HEK293 (cell line): ENCODE measurements at regions not wholly inside any gene's neighbourhood (a gene's known extent, or its start where the extent isn't known, plus 50 kb on each side); places are given as distances from the start of the nearest gene placed in this dataset.

Source experiments
- CTCF ChIA-PET: fragments of 350-600 bp; formaldehyde crosslinking; extraction: SDS; loops from one replicate; lab custom pipeline; 2021; ENCODE audit warnings: antibody characterized with exemption; lab: Yijun Ruan, JAX
- POLR2A ChIA-PET: fragments of 300-600 bp; formaldehyde crosslinking; extraction: SDS; loops from one replicate; lab custom pipeline; 2020; ENCODE audit warnings: antibody characterized with exemption, inconsistent platforms; lab: Yijun Ruan, JAX
- H3K27ac ChIP-seq: fragments of 200-500 bp; sonication (Bioruptor generic); 2 replicates; pipeline ENCODE4 v1.5.1; 2014; ENCODE audit warnings: low read depth, low read length, control low read depth, inconsistent platforms; ENCODE audit errors: extremely low read depth
- H3K36me3 ChIP-seq, 2 experiments: fragments of 200-500 bp in 1 of 2; sonication (Bioruptor generic) in 1 of 2; 1 replicate in 1 of 2; 2 replicates in 1 of 2; pipeline ENCODE4 v1.5.1; 2014 to 2017; ENCODE audit warnings: inconsistent platforms in 2 of 2, low read length in 2 of 2; ENCODE audit not compliant: control insufficient read depth in 2 of 2, insufficient read depth in 1 of 2
- H3K4me1 ChIP-seq: fragments of 200-500 bp; sonication (Bioruptor generic); 2 replicates; pipeline ENCODE4 v1.5.1; 2014; ENCODE audit warnings: mild to moderate bottlenecking, low read length, inconsistent platforms; ENCODE audit not compliant: control insufficient read depth, insufficient read depth
- H3K4me3 ChIP-seq: 2 replicates; pipeline ENCODE4 v1.5.1; 2011; ENCODE audit warnings: low read depth, mild to moderate bottlenecking, control low read depth, low read length, moderate library complexity
- H3K9me3 ChIP-seq: fragments of 200-500 bp; sonication (Bioruptor generic); 2 replicates; pipeline ENCODE4 v1.5.1; 2014; ENCODE audit warnings: low read depth, low read length, inconsistent platforms; ENCODE audit not compliant: control insufficient read depth, insufficient read depth
- GLI2 ChIP-seq: fragments of 450-650 bp; formaldehyde crosslinking; IDR thresholded peaks from 2 replicates; pipeline ENCODE4; 2017; ENCODE audit warnings: missing biosample characterization, missing genetic modification characterization, low read depth, borderline replicate concordance
- HOXC10 ChIP-seq: sonication (generic); formaldehyde crosslinking; IDR thresholded peaks from 2 replicates; pipeline ENCODE4 v1.8.1; 2023; ENCODE audit warnings: mild to moderate bottlenecking, missing genetic modification reagents
- IKZF3 ChIP-seq: fragments of 450-650 bp; IDR thresholded peaks from 2 replicates; pipeline ENCODE4 v1.5.0; 2018; ENCODE audit warnings: missing biosample characterization, mild to moderate bottlenecking, missing genetic modification characterization, moderate library complexity
- PRDM1 ChIP-seq: fragments of 450-650 bp; formaldehyde crosslinking; IDR thresholded peaks from 2 replicates; pipeline ENCODE4; 2016; ENCODE audit warnings: missing biosample characterization, missing genetic modification characterization
- SALL2 ChIP-seq: fragments of 450-650 bp; formaldehyde crosslinking; IDR thresholded peaks from 2 replicates; pipeline ENCODE4 v1.5.0; 2017; ENCODE audit warnings: missing biosample characterization, mild to moderate bottlenecking, missing genetic modification characterization, borderline replicate concordance
- SCRT1 ChIP-seq: fragments of 450-650 bp; formaldehyde crosslinking; IDR thresholded peaks from 2 replicates; pipeline ENCODE4 v1.5.1; 2016; ENCODE audit warnings: missing biosample characterization, missing genetic modification characterization, borderline replicate concordance
- TCF7L2 ChIP-seq: IDR thresholded peaks from 2 replicates; pipeline ENCODE4 v1.6.1; 2011; ENCODE audit warnings: low read depth, mild to moderate bottlenecking, inconsistent platforms, low read length, moderate library complexity, borderline replicate concordance
- ZBTB10 ChIP-seq: fragments of 450-650 bp; formaldehyde crosslinking; IDR thresholded peaks from 2 replicates; pipeline ENCODE4 v1.5.1; 2016; ENCODE audit warnings: missing biosample characterization, missing genetic modification characterization
- ZBTB21 ChIP-seq: fragments of 450-650 bp; formaldehyde crosslinking; IDR thresholded peaks from 2 replicates; pipeline ENCODE4 v1.5.1; 2017; ENCODE audit warnings: missing biosample characterization, missing genetic modification characterization
- ZBTB44 ChIP-seq: fragments of 450-650 bp; IDR thresholded peaks from 2 replicates; pipeline ENCODE4 v1.5.1; 2018; ENCODE audit warnings: missing biosample characterization, mild to moderate bottlenecking, missing genetic modification characterization
- ZEB2 ChIP-seq: fragments of 450-650 bp; formaldehyde crosslinking; IDR thresholded peaks from 2 replicates; pipeline ENCODE4 v1.5.1; 2016; ENCODE audit warnings: missing biosample characterization, missing genetic modification characterization
- ZFHX2 ChIP-seq: fragments of 450-650 bp; formaldehyde crosslinking; conservative IDR thresholded peaks from 2 replicates; pipeline ENCODE4 v1.5.1; 2016; ENCODE audit warnings: missing biosample characterization, missing genetic modification characterization
- ZNF221 ChIP-seq: fragments of 450-650 bp; formaldehyde crosslinking; IDR thresholded peaks from 2 replicates; pipeline ENCODE4 v1.5.1; 2017; ENCODE audit warnings: missing biosample characterization, missing genetic modification characterization, borderline replicate concordance
- ZNF23 ChIP-seq: fragments of 450-650 bp; formaldehyde crosslinking; IDR thresholded peaks from 2 replicates; pipeline ENCODE4 v1.5.1; 2016; ENCODE audit warnings: missing biosample characterization, missing genetic modification characterization, borderline replicate concordance
- ZNF239 ChIP-seq: fragments of 450-650 bp; formaldehyde crosslinking; IDR thresholded peaks from 2 replicates; pipeline ENCODE4 v1.5.1; 2016; ENCODE audit warnings: missing biosample characterization, missing genetic modification characterization
- ZNF248 ChIP-seq: fragments of 450-650 bp; formaldehyde crosslinking; IDR thresholded peaks from 2 replicates; pipeline ENCODE4 v1.5.1; 2017; ENCODE audit warnings: missing biosample characterization, missing genetic modification characterization
- ZNF366 ChIP-seq: fragments of 450-650 bp; formaldehyde crosslinking; conservative IDR thresholded peaks from 2 replicates; pipeline ENCODE4 v1.5.1; 2016; ENCODE audit warnings: missing biosample characterization, missing genetic modification characterization
- ZNF571 ChIP-seq: fragments of 450-650 bp; formaldehyde crosslinking; IDR thresholded peaks from 2 replicates; pipeline ENCODE4 v1.5.0; 2017; ENCODE audit warnings: missing biosample characterization, missing genetic modification characterization
- ZNF624 ChIP-seq: fragments of 450-650 bp; formaldehyde crosslinking; IDR thresholded peaks from 2 replicates; pipeline ENCODE4 v1.5.1; 2017; ENCODE audit warnings: missing biosample characterization, missing genetic modification characterization
- ZNF629 ChIP-seq: fragments of 450-650 bp; formaldehyde crosslinking; IDR thresholded peaks from 2 replicates; pipeline ENCODE4 v1.5.1; 2017; ENCODE audit warnings: missing biosample characterization, missing genetic modification characterization
- ZNF654 ChIP-seq: fragments of 450-650 bp; formaldehyde crosslinking; IDR thresholded peaks from 2 replicates; pipeline ENCODE4 v1.5.1; 2016; ENCODE audit warnings: low read depth, missing biosample characterization, missing genetic modification characterization
- ZNF776 ChIP-seq: fragments of 450-650 bp; formaldehyde crosslinking; IDR thresholded peaks from 2 replicates; pipeline ENCODE4 v1.5.0; 2017; ENCODE audit warnings: missing biosample characterization, missing genetic modification characterization, borderline replicate concordance
- ZNF791 ChIP-seq: fragments of 450-650 bp; formaldehyde crosslinking; IDR thresholded peaks from 2 replicates; pipeline ENCODE4 v1.5.1; 2016; ENCODE audit warnings: missing biosample characterization, missing genetic modification characterization
- TF ChIP-seq, protein P1 (sequence below): fragments of 450-650 bp; formaldehyde crosslinking; IDR thresholded peaks from 2 replicates; pipeline ENCODE4 v1.5.1; 2017; ENCODE audit warnings: missing biosample characterization, missing genetic modification characterization

GRCh38 chr5:148763996-148764395 is 62.4 kb upstream of the ADRB2 start:
- CTCF ChIA-PET: no interaction called here
- TF ChIP-seq SALL2: no peak
- TF ChIP-seq IKZF3 (tag by site-specific recombination): no peak
- no peak for TF ChIP-seq GLI2 (tag by site-specific recombination)
- no peak for TF ChIP-seq ZEB2 (tag by site-specific recombination)
- no peak for TF ChIP-seq ZNF624 (tag by site-specific recombination)
- no peak for TF ChIP-seq ZNF239 (tag by site-specific recombination)
- TF ChIP-seq ZNF248 (tag by site-specific recombination): no peak
- TF ChIP-seq ZFHX2: no peak
- TF ChIP-seq, protein P1, sequence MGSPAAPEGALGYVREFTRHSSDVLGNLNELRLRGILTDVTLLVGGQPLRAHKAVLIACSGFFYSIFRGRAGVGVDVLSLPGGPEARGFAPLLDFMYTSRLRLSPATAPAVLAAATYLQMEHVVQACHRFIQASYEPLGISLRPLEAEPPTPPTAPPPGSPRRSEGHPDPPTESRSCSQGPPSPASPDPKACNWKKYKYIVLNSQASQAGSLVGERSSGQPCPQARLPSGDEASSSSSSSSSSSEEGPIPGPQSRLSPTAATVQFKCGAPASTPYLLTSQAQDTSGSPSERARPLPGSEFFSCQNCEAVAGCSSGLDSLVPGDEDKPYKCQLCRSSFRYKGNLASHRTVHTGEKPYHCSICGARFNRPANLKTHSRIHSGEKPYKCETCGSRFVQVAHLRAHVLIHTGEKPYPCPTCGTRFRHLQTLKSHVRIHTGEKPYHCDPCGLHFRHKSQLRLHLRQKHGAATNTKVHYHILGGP (tag by site-specific recombination): no peak
- TF ChIP-seq ZNF654: no peak
- no peak for TF ChIP-seq HOXC10
- no peaks in the 10 kb centered on the region for H3K9me3 ChIP-seq
- no peaks in the 10 kb centered on the region for H3K4me1 ChIP-seq
- no peak overlapping the region for H3K27ac ChIP-seq
- no peaks in the 10 kb centered on the region for H3K36me3 ChIP-seq
- H3K4me3 ChIP-seq: no peak overlapping the region
- POLR2A ChIA-PET: no interaction called here

- Histone ChIP-seq H3K4me3 (no peak overlapping the region), H3K9me3 (no peaks in the 10 kb centered on the region), H3K4me1 (no peaks in the 10 kb centered on the region), H3K27ac (no peak overlapping the region), H3K36me3 (no peaks in the 10 kb centered on the region)
- CTCF ChIA-PET: interaction anchor here (0.6 kb wide), 1 partner anchor 193 kb away, joined by 3 read pairs; no protein-coding TSS in a partner anchor
- POLR2A ChIA-PET: no interaction called here
- TF ChIP-seq ZNF366 (tag by site-specific recombination): peak; percentile 79
- TF ChIP-seq PRDM1 (tag by site-specific recombination): peak; percentile 97
- TF ChIP-seq ZBTB21 (tag by site-specific recombination): no peak
- no peak for TF ChIP-seq ZNF248 (tag by site-specific recombination)
These were observed 61.4 kb upstream of the ADRB2 start for GRCh38 chr5:148765061-148765460.

DNA sequence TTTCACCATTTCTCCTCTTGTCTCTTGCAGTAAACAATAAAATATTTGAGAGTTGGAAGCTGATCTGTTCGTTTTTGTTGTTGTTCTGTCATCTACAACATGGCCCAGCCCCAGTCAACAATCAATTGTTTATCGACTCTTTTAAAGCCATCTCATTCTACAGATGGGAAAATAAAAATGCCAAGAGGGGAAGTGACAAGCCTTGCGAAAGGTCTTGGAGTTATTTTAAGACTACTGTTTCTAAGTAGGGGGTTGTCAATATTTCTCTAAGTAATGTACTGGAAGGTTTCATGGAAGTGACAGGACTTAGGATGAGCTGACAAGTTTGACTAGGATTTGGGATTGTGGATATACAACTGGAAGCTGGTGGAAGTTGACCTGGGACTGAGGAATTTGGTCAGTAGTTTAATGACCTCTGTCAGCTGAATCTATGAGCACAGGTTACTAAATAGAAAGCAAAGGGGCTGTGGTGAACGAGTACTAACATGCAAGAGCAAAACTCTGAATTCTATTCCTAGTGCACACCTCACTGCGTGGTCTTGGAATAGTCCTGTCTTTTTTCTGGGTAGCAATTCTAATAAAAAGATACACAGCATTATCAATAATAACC is 57.5 kb upstream of the ADRB2 start:
- no peaks in the 10 kb centered on the region for H3K36me3 ChIP-seq
- no peaks in the 10 kb centered on the region for H3K4me1 ChIP-seq
- ChIA-PET CTCF (interaction anchor here (0.6 kb wide), 2 partner anchors 26 to 366 kb away, joined by 3 read pairs; no protein-coding TSS in a partner anchor), POLR2A (no interaction called here)
- TF ChIP-seq ZNF571: no peak
- no peak for TF ChIP-seq ZNF791 (tag by site-specific recombination)
- TF ChIP-seq TCF7L2: no peak
- no peak for TF ChIP-seq ZBTB44 (tag by site-specific recombination)
- TF ChIP-seq ZNF776 (tag by site-specific recombination): no peak
- no peak for TF ChIP-seq SCRT1 (tag by site-specific recombination)
- TF ChIP-seq ZNF366 (tag by site-specific recombination): no peak
- no peak for TF ChIP-seq ZNF629
- TF ChIP-seq ZBTB10 (tag by site-specific recombination): no peak
- TF ChIP-seq ZNF23 (tag by site-specific recombination): no peak
- no peak for TF ChIP-seq ZNF221 (tag by site-specific recombination)
- no peak overlapping the region for H3K4me3 ChIP-seq
- no peak overlapping the region for H3K27ac ChIP-seq
- no peaks in the 10 kb centered on the region for H3K9me3 ChIP-seq
